AG04450 (cell line): ENCODE measurements at regions not wholly inside any gene's neighbourhood (a gene's known extent, or its start where the extent isn't known, plus 50 kb on each side); places are given as distances from the start of the nearest gene placed in this dataset.
A peak's percentile ranks its signal among the peaks of the same experiment; 100 is the strongest.
"Not testable (repeated sequence)": the region's sequence is repeated elsewhere in the genome, so short reads cannot be mapped to it uniquely, and the experiment has no call there.

Experiments used
- CTCF ChIA-PET: fragments of 300-600, 350-600 bp; formaldehyde crosslinking; extraction: SDS; loops from one replicate; lab custom pipeline; 2022; ENCODE audit warnings: antibody characterized with exemption, inconsistent platforms; lab: Charles Lee
- POLR2A ChIA-PET: fragments of 350-600 bp; formaldehyde crosslinking; extraction: SDS; loops from one replicate; lab custom pipeline; 2021; ENCODE audit warnings: antibody characterized with exemption, inconsistent platforms; lab: Yijun Ruan, JAX
- DNase-seq: peaks from one replicate; pipeline ENCODE4 v3.0.0-alpha.2; 2011; ENCODE audit warnings: low read depth, low spot score
- H3K27ac ChIP-seq: one replicate; pipeline ENCODE4 v1.5.1; 2012; ENCODE audit warnings: low read depth, low read length, control low read depth
- H3K27me3 ChIP-seq: one replicate; pipeline ENCODE4 v1.6.0; 2012; ENCODE audit warnings: low read length; ENCODE audit not compliant: control insufficient read depth, insufficient read depth
- H3K4me3 ChIP-seq: 2 replicates; pipeline ENCODE4 v1.5.1; 2011; ENCODE audit warnings: mild to moderate bottlenecking, low read depth, low read length, control low read depth
- H3K9me3 ChIP-seq: 2 replicates; pipeline ENCODE4 v1.5.1; 2012; ENCODE audit warnings: low read length; ENCODE audit not compliant: control insufficient read depth, insufficient read depth
- CTCF ChIP-seq: IDR thresholded peaks from 2 replicates; pipeline ENCODE4 v1.5.1; 2011; ENCODE audit warnings: low read depth, low read length, control low read depth, inconsistent platforms

GRCh38 chr4:149199594-149199993, 616.0 kb downstream of the IQCM start:
- Histone ChIP-seq H3K27ac (no peak overlapping the region), H3K9me3 (no peaks in the 10 kb centered on the region), H3K4me3 (no peak overlapping the region), H3K27me3 (no peaks in the 10 kb centered on the region)
- CTCF ChIA-PET = interaction anchor here (0.6 kb wide), 1 partner anchor 147 kb away, joined by 3 read pairs; no protein-coding TSS in a partner anchor
- POLR2A ChIA-PET = no interaction called here
- no peak for DNase-seq
- no peak for TF ChIP-seq CTCF

- no peak for DNase-seq
- POLR2A ChIA-PET = no interaction called here
- TF ChIP-seq CTCF = no peak
Measured at GRCh38 chr4:149194061-149194460, 621.6 kb downstream of the IQCM start.

GRCh38 chr4:149187726-149188125, 627.9 kb downstream of the IQCM start:
- Histone ChIP-seq H3K27ac (no peak overlapping the region), H3K4me3 (no peak overlapping the region), H3K9me3 (no peaks in the 10 kb centered on the region), H3K27me3 (no peaks in the 10 kb centered on the region)
- ChIA-PET CTCF (no interaction called here), POLR2A (no interaction called here)
- TF ChIP-seq CTCF = no peak
- no peak for DNase-seq

More at GRCh38 chr4:149194061-149194460, 621.6 kb downstream of the IQCM start:
- Histone ChIP-seq H3K4me3 (no peak overlapping the region), H3K9me3 (no peaks in the 10 kb centered on the region), H3K27me3 (no peaks in the 10 kb centered on the region), H3K27ac (no peak overlapping the region)
- CTCF ChIA-PET = no interaction called here

- Histone ChIP-seq H3K27me3 (no peaks in the 10 kb centered on the region), H3K27ac (peak overlapping the region; percentile 4), H3K4me3 (no peak overlapping the region), H3K9me3 (no peaks in the 10 kb centered on the region)
- POLR2A ChIA-PET = no interaction called here
- CTCF ChIA-PET = no interaction called here
- no peak for DNase-seq
- no peak for TF ChIP-seq CTCF
Measured at GRCh38 chr4:149183638-149184037, 632.0 kb downstream of the IQCM start.

GRCh38 chr4:149181459-149181858, 634.2 kb downstream of the IQCM start:
- H3K4me3 ChIP-seq, CTCF ChIA-PET, POLR2A ChIA-PET, H3K9me3 ChIP-seq, H3K27me3 ChIP-seq, DNase-seq, H3K27ac ChIP-seq: not testable (repeated sequence)

GRCh38 chr4:149176039-149176438, 639.6 kb downstream of the IQCM start:
- POLR2A ChIA-PET = no interaction called here
- TF ChIP-seq CTCF = no peak
- no peaks in the 10 kb centered on the region for H3K9me3 ChIP-seq
- no peak for DNase-seq
- CTCF ChIA-PET = no interaction called here
- no peaks in the 10 kb centered on the region for H3K27me3 ChIP-seq
- H3K27ac ChIP-seq = no peak overlapping the region
- H3K4me3 ChIP-seq = no peak overlapping the region
